Activated T-cell treated with anti-CD3 and anti-CD28 coated beads, Interleukin-2, amount 50 U/mL, for 4 hours (primary cell): ENCODE measurements at regions not wholly inside any gene's neighbourhood (a gene's known extent, or its start where the extent isn't known, plus 50 kb on each side); places are given as distances from the start of the nearest gene placed in this dataset.
A peak's percentile ranks its signal among the peaks of the same experiment; 100 is the strongest.

Source experiments
- ATAC-seq, 2 donors: fragments of 200-7000 bp; cut with Tn5 transposase; one replicate each; pipeline ENCODE4 v1.10.0; 2021
- DNase-seq: peaks from one replicate; pipeline ENCODE4 v3.0.0-alpha.2; 2020
- H3K27me3 Mint-ChIP-seq: one replicate; pipeline ENCODE4 v1.8.0; 2021; ENCODE audit warnings: low read depth, mixed read lengths
- H3K36me3 Mint-ChIP-seq: one replicate; pipeline ENCODE4 v1.8.0; 2022; ENCODE audit warnings: mixed read lengths; ENCODE audit not compliant: insufficient read depth
- H3K4me1 Mint-ChIP-seq: one replicate; pipeline ENCODE4 v1.8.0; 2021; ENCODE audit warnings: low read depth, mixed read lengths
- H3K4me3 Mint-ChIP-seq: one replicate; pipeline ENCODE4 v1.8.0; 2021; ENCODE audit warnings: mild to moderate bottlenecking, moderate library complexity, mixed read lengths
- H3K9me3 Mint-ChIP-seq: one replicate; pipeline ENCODE4 v1.8.0; 2021; ENCODE audit warnings: mixed read lengths

- no peak for ATAC-seq
- H3K4me1 Mint-ChIP-seq, result peaks cover 2% of the 10 kb centered on the region
- H3K27me3 Mint-ChIP-seq, result no peaks in the 10 kb centered on the region
- H3K9me3 Mint-ChIP-seq, result no peaks in the 10 kb centered on the region
- H3K4me3 Mint-ChIP-seq, result no peak overlapping the region
- DNase-seq, result no peak
- H3K36me3 Mint-ChIP-seq, result no peaks in the 10 kb centered on the region
Measured at GRCh38 chr6:15113587-15113986, 132.3 kb upstream of the JARID2 start.

- Mint-ChIP-seq H3K4me1 (peaks cover 2% of the 10 kb centered on the region), H3K9me3 (no peaks in the 10 kb centered on the region), H3K4me3 (no peak overlapping the region), H3K36me3 (no peaks in the 10 kb centered on the region), H3K27me3 (no peaks in the 10 kb centered on the region)
- DNase-seq, result no peak
- ATAC-seq, result no peak
Measured at GRCh38 chr6:15114061-15114460, 131.8 kb upstream of the JARID2 start.

- H3K27me3 Mint-ChIP-seq, result no peaks in the 10 kb centered on the region
- H3K36me3 Mint-ChIP-seq, result no peaks in the 10 kb centered on the region
- no peak overlapping the region for H3K4me3 Mint-ChIP-seq
- no peak for DNase-seq
- peaks cover 2% of the 10 kb centered on the region for H3K4me1 Mint-ChIP-seq
- H3K9me3 Mint-ChIP-seq, result no peaks in the 10 kb centered on the region
- ATAC-seq, result no peak
Measured at GRCh38 chr6:15116889-15117288, 129.0 kb upstream of the JARID2 start.

- peaks cover 2% of the 10 kb centered on the region for H3K4me1 Mint-ChIP-seq
- ATAC-seq (no peak), DNase-seq (no peak)
- H3K27me3 Mint-ChIP-seq, result no peaks in the 10 kb centered on the region
- H3K9me3 Mint-ChIP-seq, result no peaks in the 10 kb centered on the region
- no peaks in the 10 kb centered on the region for H3K36me3 Mint-ChIP-seq
- no peak overlapping the region for H3K4me3 Mint-ChIP-seq
Measured at GRCh38 chr6:15121443-15121842, 124.4 kb upstream of the JARID2 start.

DNA sequence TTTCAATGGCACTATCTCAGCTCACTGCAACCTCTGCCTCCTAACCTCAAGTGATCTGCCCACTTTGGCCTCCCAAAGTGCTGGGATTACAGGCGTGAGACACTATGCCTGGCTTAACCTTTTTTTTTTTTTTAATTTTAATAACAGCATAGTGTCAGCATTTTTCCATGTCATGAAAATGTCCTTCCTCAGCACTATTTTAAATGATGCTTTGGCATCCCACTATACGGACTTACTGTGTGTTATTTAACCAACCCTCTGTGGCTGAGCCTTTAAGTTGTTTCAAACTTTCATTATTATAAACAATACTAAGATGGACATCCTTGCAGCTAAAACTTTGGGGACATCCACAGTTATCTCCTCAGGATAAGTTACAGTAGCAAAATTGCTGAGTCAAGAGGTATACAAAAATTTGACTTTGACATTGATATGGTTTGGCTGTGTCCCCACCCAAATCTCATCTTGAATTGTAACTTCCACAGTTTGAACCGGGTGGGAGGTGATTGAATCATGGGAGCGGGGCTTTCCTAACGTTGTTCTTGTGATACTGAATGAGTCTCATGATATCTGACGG lies 123.8 kb upstream of the JARID2 start:
- Mint-ChIP-seq H3K36me3 (no peaks in the 10 kb centered on the region), H3K27me3 (no peaks in the 10 kb centered on the region), H3K9me3 (no peaks in the 10 kb centered on the region), H3K4me3 (no peak overlapping the region), H3K4me1 (peaks cover 2% of the 10 kb centered on the region)
- no peak for ATAC-seq
- DNase-seq, result no peak

- Mint-ChIP-seq H3K9me3 (no peaks in the 10 kb centered on the region), H3K4me3 (no peak overlapping the region), H3K4me1 (peaks cover 5% of the 10 kb centered on the region), H3K36me3 (no peaks in the 10 kb centered on the region), H3K27me3 (no peaks in the 10 kb centered on the region)
- no peak for DNase-seq
- peak; percentile 48 to 61 for ATAC-seq
Measured at GRCh38 chr6:15129887-15130286, 116.0 kb upstream of the JARID2 start.

DNA sequence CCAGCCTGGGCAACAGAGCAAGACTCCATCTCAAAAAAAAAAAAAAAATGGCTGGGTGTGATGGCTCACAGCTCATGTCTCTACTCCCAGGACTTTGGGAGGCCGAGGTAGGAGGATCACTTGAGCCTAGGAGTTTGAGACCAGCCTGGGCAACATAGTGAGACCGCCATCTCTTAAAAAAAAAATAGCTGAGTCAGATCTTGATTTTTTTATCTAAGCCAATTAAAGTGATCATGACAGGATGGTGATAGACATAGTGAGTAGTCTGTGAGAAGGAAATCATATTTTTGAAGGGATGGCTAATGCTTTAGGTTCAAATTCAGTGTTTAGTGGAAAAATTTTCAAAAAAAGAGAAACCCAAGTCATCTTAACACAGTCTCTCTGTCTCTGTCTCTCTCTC lies 114.6 kb upstream of the JARID2 start:
- no peaks in the 10 kb centered on the region for H3K9me3 Mint-ChIP-seq
- H3K4me3 Mint-ChIP-seq, result no peak overlapping the region
- no peaks in the 10 kb centered on the region for H3K27me3 Mint-ChIP-seq
- DNase-seq (no peak), ATAC-seq (no peak)
- H3K4me1 Mint-ChIP-seq, result peaks cover 5% of the 10 kb centered on the region
- H3K36me3 Mint-ChIP-seq, result no peaks in the 10 kb centered on the region

GRCh38 chr6:15131651-15132061 lies 114.2 kb upstream of the JARID2 start:
- Mint-ChIP-seq H3K9me3 (no peaks in the 10 kb centered on the region), H3K4me1 (peaks cover 5% of the 10 kb centered on the region), H3K36me3 (no peaks in the 10 kb centered on the region), H3K27me3 (no peaks in the 10 kb centered on the region), H3K4me3 (no peak overlapping the region)
- DNase-seq (no peak), ATAC-seq (no peak)

- Mint-ChIP-seq H3K4me1 (peaks cover 5% of the 10 kb centered on the region), H3K27me3 (no peaks in the 10 kb centered on the region), H3K4me3 (no peak overlapping the region), H3K36me3 (no peaks in the 10 kb centered on the region), H3K9me3 (no peaks in the 10 kb centered on the region)
- DNase-seq, result no peak
- no peak for ATAC-seq
Measured at GRCh38 chr6:15132167-15132566, 113.7 kb upstream of the JARID2 start.

GRCh38 chr6:15132854-15133670 lies 112.8 kb upstream of the JARID2 start:
- Mint-ChIP-seq H3K4me1 (peaks cover 5% of the 10 kb centered on the region), H3K4me3 (no peak overlapping the region), H3K36me3 (no peaks in the 10 kb centered on the region), H3K9me3 (no peaks in the 10 kb centered on the region), H3K27me3 (no peaks in the 10 kb centered on the region)
- no peak for ATAC-seq
- DNase-seq, result no peak

DNA sequence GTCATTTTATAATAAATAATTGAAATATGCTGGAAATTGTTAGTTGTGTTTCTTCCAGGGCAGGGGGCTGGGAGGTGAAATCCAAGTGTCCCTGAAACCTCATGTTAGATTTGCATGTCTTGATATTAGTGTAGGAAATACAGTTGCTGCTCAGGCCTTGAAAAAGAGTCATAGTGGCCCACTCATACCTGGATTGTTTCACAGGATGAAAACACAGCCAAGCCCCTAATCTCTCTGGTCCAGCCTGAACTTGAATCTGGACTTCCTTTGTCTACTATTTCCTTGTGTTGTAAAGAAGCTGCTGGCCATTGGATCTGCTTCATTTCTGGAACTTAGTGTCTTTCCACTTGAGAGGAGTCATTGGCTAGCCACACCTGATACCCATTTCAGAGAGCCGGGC lies 108.8 kb upstream of the JARID2 start:
- ATAC-seq (no peak), DNase-seq (no peak)
- no peak overlapping the region for H3K4me3 Mint-ChIP-seq
- H3K36me3 Mint-ChIP-seq, result no peaks in the 10 kb centered on the region
- no peaks in the 10 kb centered on the region for H3K9me3 Mint-ChIP-seq
- H3K4me1 Mint-ChIP-seq, result no peaks in the 10 kb centered on the region
- H3K27me3 Mint-ChIP-seq, result no peaks in the 10 kb centered on the region

DNA sequence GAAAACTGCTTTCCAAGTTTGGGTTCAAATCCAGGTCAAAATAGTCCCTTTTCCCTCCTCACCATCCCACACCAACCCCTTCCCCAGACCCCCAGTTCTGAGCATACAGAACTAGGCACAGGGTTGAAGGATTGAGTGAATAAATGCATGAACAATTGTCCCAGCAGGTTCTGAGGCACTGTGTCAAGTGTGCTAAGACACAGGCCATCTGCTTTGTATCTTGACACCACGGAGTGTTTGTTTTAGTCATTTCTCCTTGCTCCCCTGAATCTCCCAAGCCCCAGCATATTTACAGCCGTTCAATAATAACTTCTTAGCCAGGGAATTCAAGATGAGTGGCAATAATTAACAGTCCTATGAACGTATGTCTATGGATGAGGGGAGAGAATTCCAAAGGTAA lies 102.8 kb upstream of the JARID2 start:
- H3K27me3 Mint-ChIP-seq, result peaks cover 2% of the 10 kb centered on the region
- H3K4me1 Mint-ChIP-seq, result no peaks in the 10 kb centered on the region
- H3K9me3 Mint-ChIP-seq, result no peaks in the 10 kb centered on the region
- no peak overlapping the region for H3K4me3 Mint-ChIP-seq
- DNase-seq (no peak), ATAC-seq (no peak)
- no peaks in the 10 kb centered on the region for H3K36me3 Mint-ChIP-seq

DNA sequence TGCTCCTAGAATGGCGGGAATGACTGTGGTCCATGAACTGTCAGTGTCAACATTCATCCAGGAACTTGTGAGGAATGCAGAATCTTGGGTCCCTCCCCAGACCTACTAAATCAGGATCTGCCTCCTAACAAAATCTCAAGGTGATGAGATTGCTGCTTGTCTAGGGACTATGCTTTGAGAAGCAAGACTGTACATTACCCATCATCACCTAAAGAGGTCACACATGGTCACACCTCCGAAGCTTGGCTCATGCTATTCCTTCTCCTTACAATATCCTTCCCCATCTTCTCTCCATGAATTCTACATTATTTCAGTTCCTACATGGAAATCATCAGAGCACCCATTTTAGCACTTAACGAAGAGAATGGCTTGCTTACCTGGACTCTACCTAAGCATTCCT lies 102.3 kb upstream of the JARID2 start:
- ATAC-seq (no peak), DNase-seq (no peak)
- Mint-ChIP-seq H3K4me1 (no peaks in the 10 kb centered on the region), H3K9me3 (no peaks in the 10 kb centered on the region), H3K4me3 (no peak overlapping the region), H3K27me3 (peaks cover 2% of the 10 kb centered on the region), H3K36me3 (no peaks in the 10 kb centered on the region)

GRCh38 chr6:15145821-15146220 lies 100.0 kb upstream of the JARID2 start:
- Mint-ChIP-seq H3K4me1 (no peaks in the 10 kb centered on the region), H3K9me3 (no peaks in the 10 kb centered on the region), H3K36me3 (no peaks in the 10 kb centered on the region), H3K4me3 (no peak overlapping the region), H3K27me3 (peaks cover 2% of the 10 kb centered on the region)
- DNase-seq, result no peak
- ATAC-seq, result no peak

DNA sequence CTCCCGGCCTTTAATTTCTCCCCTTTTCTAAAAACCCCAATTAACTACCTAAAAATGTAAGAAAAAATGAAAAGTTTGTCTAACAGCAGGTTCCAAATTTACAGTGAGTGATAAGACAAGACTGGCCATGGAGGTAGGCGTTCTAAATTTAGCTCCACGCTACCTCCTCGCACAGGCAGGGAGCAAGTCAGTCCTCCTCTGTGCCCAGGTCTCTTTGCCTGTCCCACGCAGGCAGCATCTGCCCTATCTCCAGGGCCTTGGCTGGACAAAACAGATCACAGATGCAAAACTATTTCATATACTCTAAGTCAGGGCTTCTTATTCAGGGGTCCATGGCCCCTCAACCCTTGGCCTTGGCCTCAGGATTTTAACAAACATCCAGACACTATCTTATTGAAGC lies 98.0 kb upstream of the JARID2 start:
- DNase-seq (no peak), ATAC-seq (no peak)
- no peaks in the 10 kb centered on the region for H3K9me3 Mint-ChIP-seq
- H3K4me1 Mint-ChIP-seq, result no peaks in the 10 kb centered on the region
- no peak overlapping the region for H3K4me3 Mint-ChIP-seq
- H3K27me3 Mint-ChIP-seq, result peaks cover 2% of the 10 kb centered on the region
- H3K36me3 Mint-ChIP-seq, result no peaks in the 10 kb centered on the region
